ENCODE measurements at regions not wholly inside any gene's neighbourhood (a gene's known extent, or its start where the extent isn't known, plus 50 kb on each side); places are given as distances from the start of the nearest gene placed in this dataset.

GRCh38 chr4:3384771-3385710 lies 56.7 kb upstream of the HGFAC start:
- TF ChIP-seq POLR2A (IDR thresholded peaks at IDR 0.05) (no peak), CTCF (IDR thresholded peaks at IDR 0.05) (no peak)

Measured in lower leg skin (tissue), 3 donors.